Fibroblast of mammary gland (primary cell): ENCODE measurements at regions not wholly inside any gene's neighbourhood (a gene's known extent, or its start where the extent isn't known, plus 50 kb on each side); places are given as distances from the start of the nearest gene placed in this dataset.

Experiments used
- DNase-seq: peaks from one replicate; pipeline ENCODE4 v3.0.0-alpha.2; 2010; ENCODE audit warnings: low read depth
- H3K4me3 ChIP-seq: 2 replicates; pipeline ENCODE4 v1.5.1; 2011; ENCODE audit warnings: low read depth, mild to moderate bottlenecking, low read length, moderate library complexity; ENCODE audit not compliant: control insufficient read depth
- CTCF ChIP-seq: conservative IDR thresholded peaks from 2 replicates; pipeline ENCODE4 v1.5.1; 2011; ENCODE audit warnings: low read depth, low read length, inconsistent platforms; ENCODE audit not compliant: control insufficient read depth, insufficient read depth

- no peak overlapping the region for H3K4me3 ChIP-seq
- no peak for DNase-seq
- no peak for TF ChIP-seq CTCF
Measured at GRCh38 chr2:117723483-117723882, 91.0 kb upstream of the DDX18 start.

GRCh38 chr2:117723888-117724434 lies 90.5 kb upstream of the DDX18 start:
- no peak for TF ChIP-seq CTCF
- no peak for DNase-seq
- H3K4me3 ChIP-seq: no peak overlapping the region

- H3K4me3 ChIP-seq: no peak overlapping the region
- no peak for TF ChIP-seq CTCF
- DNase-seq: no peak
Measured at GRCh38 chr2:117726747-117727146, 87.7 kb upstream of the DDX18 start.

- TF ChIP-seq CTCF: no peak
- DNase-seq: no peak
- no peak overlapping the region for H3K4me3 ChIP-seq
Measured at GRCh38 chr2:117737846-117738245, 76.6 kb upstream of the DDX18 start.

GRCh38 chr2:117738991-117739839 lies 75.3 kb upstream of the DDX18 start:
- H3K4me3 ChIP-seq: no peak overlapping the region
- TF ChIP-seq CTCF: no peak
- no peak for DNase-seq

GRCh38 chr2:117745537-117745936 lies 69.0 kb upstream of the DDX18 start:
- no peak for TF ChIP-seq CTCF
- no peak for DNase-seq

More at GRCh38 chr2:117745537-117745936, 69.0 kb upstream of the DDX18 start:
- H3K4me3 ChIP-seq: no peak overlapping the region
